AG10803 (cell line): ENCODE measurements at regions not wholly inside any gene's neighbourhood (a gene's known extent, or its start where the extent isn't known, plus 50 kb on each side); places are given as distances from the start of the nearest gene placed in this dataset.
"Not testable (repeated sequence)": the region's sequence is repeated elsewhere in the genome, so short reads cannot be mapped to it uniquely, and the experiment has no call there.

ENCODE experiments used
- DNase-seq: peaks from one replicate; pipeline ENCODE4 v3.0.0; 2010; ENCODE audit warnings: low read depth
- H3K4me3 ChIP-seq: 2 replicates; pipeline ENCODE4 v1.5.1; 2011; ENCODE audit warnings: mild to moderate bottlenecking, low read length, control low read depth
- TF ChIP-seq, protein P1 (sequence below): conservative IDR thresholded peaks from 2 replicates; pipeline ENCODE4 v1.5.1; 2011; ENCODE audit warnings: mild to moderate bottlenecking, low read length, control low read depth, inconsistent platforms

DNA sequence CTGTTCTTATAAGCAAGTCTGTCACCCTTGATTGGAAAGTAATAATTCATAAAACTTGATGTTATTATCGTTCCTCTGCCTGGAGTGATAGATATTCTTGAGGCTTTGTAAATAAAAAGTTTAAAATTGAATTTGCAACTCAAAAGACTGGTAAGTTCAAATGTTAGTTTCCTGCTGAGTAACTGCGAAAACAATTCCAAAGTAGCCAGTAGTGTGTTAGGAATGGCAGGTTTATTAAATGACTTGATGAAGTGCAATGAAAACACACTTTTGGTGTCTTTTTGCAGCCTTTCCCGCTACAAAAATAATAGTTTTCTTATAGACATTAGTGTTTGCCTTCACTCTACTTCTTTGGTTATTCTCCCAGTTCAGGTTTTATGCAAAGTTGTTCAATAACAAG, 299.3 kb downstream of the DLEU7 start:
- no peak for DNase-seq
- H3K4me3 ChIP-seq: no peak overlapping the region
- TF ChIP-seq, protein P1, sequence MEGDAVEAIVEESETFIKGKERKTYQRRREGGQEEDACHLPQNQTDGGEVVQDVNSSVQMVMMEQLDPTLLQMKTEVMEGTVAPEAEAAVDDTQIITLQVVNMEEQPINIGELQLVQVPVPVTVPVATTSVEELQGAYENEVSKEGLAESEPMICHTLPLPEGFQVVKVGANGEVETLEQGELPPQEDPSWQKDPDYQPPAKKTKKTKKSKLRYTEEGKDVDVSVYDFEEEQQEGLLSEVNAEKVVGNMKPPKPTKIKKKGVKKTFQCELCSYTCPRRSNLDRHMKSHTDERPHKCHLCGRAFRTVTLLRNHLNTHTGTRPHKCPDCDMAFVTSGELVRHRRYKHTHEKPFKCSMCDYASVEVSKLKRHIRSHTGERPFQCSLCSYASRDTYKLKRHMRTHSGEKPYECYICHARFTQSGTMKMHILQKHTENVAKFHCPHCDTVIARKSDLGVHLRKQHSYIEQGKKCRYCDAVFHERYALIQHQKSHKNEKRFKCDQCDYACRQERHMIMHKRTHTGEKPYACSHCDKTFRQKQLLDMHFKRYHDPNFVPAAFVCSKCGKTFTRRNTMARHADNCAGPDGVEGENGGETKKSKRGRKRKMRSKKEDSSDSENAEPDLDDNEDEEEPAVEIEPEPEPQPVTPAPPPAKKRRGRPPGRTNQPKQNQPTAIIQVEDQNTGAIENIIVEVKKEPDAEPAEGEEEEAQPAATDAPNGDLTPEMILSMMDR: no peak

DNA sequence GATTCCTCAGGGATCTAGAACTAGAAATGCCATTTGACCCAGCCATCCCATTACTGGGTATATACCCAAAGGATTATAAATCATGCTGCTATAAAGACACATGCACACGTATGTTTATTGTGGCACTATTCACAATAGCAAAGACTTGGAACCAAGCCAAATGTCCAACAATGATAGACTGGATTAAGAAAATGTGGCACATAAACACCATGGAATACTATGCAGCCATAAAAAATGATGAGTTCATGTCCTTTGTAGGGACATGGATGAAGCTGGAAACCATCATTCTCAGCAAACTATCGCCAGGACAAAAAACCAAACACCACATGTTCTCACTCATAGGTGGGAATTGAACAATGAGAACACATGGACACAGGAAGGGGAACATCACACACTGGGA, 296.3 kb downstream of the DLEU7 start:
- H3K4me3 ChIP-seq, DNase-seq: not testable (repeated sequence)

DNA sequence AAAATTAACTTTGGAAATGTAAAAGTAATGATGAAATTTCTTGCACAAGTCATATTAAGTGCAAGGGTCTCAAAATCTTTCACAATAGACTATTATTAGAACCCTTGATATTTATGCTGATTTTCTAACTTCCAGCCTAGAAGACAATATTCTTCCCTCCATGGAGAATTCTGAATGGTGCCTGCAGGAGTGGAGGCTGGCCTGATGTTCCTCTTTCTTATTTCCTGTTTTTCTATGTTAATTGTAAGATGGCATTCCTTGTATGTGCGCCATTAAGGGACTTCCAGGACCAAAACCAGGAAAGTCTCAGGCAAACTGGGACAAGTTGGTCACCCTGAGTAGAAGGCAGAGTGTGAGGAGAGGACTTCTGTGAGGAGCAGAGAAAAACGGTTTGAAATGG, 294.9 kb downstream of the DLEU7 start:
- H3K4me3 ChIP-seq: no peak overlapping the region
- TF ChIP-seq, protein P1: no peak
- no peak for DNase-seq

DNA sequence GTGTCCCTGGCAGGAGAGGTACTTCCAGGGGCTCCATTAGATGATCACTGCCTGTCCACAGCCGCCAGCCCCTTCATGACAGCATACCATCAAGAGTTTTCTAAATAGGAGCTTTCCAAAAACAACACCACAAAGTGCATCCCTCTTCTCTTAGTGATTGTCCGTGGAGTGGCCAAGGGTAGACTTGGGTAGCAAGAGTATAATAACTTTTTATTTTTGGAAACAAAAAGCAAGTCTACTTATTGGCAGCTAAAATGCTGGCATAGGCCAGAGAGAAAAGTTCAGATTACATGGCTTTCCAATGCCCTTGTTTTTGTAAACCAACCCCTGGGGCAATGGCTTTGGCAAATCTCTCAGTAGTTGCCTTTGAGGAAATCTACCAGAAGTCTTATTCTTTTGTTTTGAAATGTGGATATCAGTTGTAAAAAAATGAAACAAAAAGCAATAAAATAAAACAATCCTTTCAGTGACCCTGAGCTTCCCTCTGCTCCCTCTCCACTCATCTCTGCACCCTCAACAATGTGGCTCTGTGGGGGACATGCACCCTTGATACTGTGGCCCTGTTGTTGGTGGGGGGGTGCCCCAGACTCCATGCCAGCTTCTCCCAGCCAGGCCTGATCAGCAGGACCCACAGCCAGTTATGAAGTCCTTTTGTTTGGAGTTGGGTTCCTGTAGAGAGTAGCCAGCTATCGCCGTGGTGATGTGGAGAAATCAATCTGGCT, 294.1 kb downstream of the DLEU7 start:
- DNase-seq: no peak
- no peak overlapping the region for H3K4me3 ChIP-seq
- TF ChIP-seq, protein P1: no peak

DNA sequence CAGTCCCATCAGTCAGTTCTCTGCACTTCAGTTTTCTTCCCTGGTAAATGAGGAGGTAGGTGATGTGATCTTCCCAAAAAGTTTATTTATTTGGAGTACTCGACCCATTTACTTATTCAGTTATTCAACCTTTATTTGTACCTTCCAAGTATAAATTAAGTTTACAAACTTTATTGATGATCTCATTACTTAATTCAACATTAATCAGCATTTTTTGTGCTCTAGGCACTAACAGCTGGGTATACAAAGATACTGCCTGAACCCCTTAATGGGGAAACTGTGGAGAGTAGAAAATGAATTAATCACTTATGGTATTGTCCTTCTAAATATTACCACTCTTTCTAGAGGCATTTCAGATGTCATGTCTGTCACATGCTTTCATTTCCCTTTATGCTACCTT, 293.3 kb downstream of the DLEU7 start:
- no peak overlapping the region for H3K4me3 ChIP-seq
- TF ChIP-seq, protein P1: no peak
- DNase-seq: no peak

DNA sequence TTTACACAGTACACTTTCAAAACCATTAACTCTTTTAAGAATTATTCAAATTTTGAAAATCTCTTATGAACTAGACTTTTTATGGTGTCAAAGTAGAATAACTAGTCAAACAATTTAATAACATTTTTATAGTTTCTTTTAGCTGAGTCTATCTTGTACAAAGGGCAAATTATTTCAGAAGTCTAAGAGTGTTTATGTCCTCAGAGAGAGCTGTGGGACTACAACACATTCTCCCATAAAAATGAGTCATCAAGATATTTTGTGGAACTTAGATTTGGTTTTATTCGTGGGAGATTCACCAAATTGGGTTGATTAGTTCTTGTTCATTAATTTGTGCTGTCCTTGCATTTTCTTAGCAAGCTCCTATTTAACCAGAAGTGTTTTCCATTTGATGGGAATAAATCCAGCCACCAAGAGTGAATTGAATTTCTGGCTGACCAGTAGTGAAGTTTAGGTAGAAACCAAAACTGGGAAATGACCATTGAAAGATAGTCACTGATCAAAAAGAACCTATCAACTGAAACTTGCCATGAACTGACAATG, 291.0 kb downstream of the DLEU7 start:
- TF ChIP-seq, protein P1: no peak
- H3K4me3 ChIP-seq: no peak overlapping the region
- no peak for DNase-seq

DNA sequence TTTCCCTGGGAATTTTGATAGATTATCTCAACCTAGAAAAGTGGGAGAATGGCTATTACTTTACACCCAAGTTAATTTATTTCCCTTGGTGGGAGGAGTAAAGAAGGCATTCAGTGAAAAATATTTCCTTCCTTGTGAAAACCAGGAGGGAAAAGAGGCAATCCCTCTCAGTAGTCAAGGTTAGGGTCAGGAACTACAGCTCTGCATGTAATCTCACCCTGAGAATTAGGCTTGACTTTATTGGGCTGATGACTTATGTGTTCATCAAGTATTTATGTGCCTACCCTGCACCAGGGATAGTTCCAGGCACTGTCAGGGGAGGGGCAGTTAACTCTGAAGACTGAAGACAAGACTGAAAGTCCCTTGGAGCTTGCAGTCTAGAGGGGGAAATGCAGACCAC, 281.8 kb downstream of the DLEU7 start:
- no peak for DNase-seq
- TF ChIP-seq, protein P1: no peak
- H3K4me3 ChIP-seq: no peak overlapping the region

DNA sequence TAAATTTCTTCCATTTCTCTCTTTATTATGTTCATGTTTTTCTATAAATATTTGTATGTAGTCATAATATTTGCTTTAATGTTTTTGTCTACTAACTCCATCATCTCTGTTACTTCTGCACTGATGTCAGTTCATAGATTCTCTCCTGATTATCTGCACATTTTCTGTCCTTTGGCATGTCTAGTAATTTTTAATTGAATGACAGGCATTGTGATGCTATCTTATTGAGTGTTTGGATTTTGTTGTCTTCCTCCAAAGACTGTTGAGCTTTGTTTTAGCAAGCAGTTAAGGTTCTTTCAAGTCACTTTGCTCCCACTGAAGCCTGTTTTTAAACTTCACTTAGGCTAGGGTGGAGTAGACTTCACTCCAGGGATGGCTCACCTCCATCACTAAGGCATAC, 276.8 kb downstream of the DLEU7 start:
- no peak for DNase-seq
- no peak overlapping the region for H3K4me3 ChIP-seq
- TF ChIP-seq, protein P1: no peak
